Erythroblast (primary cell): ENCODE measurements at regions not wholly inside any gene's neighbourhood (a gene's known extent, or its start where the extent isn't known, plus 50 kb on each side); places are given as distances from the start of the nearest gene placed in this dataset.

Source experiments
- GATA1 ChIP-seq: IDR thresholded peaks from 2 replicates; pipeline ENCODE4 v1.6.1; 2011; ENCODE audit warnings: low read depth, mild to moderate bottlenecking, control low read depth, low read length, moderate library complexity
- POLR2A ChIP-seq: IDR thresholded peaks from 2 replicates; pipeline ENCODE4 v1.6.1; 2011; ENCODE audit warnings: mild to moderate bottlenecking, low read length

- no peak for TF ChIP-seq POLR2A
- TF ChIP-seq GATA1 = no peak
Measured at GRCh38 chr6:30828027-30828962, 56.0 kb upstream of the DDR1 start.
